Suprapubic skin (tissue), 4 donors: ENCODE measurements at regions not wholly inside any gene's neighbourhood (a gene's known extent, or its start where the extent isn't known, plus 50 kb on each side); places are given as distances from the start of the nearest gene placed in this dataset.

Experiments
- DNase-seq, 2 donors: peaks; one replicate each; pipeline ENCODE4 v3.0.0-alpha.2; 2019; ENCODE audit warnings: low spot score in 2 of 2
- H3K27ac ChIP-seq: fragments of 200-600 bp; sonication (generic); one replicate; pipeline ENCODE4 v1.5.1; 2019
- H3K27me3 ChIP-seq: fragments of 200-600 bp; sonication (generic); one replicate; pipeline ENCODE4 v1.5.1; 2019
- H3K36me3 ChIP-seq: fragments of 200-600 bp; sonication (generic); one replicate; pipeline ENCODE4 v1.5.1; 2019
- H3K4me1 ChIP-seq: fragments of 200-600 bp; sonication (generic); one replicate; pipeline ENCODE4 v1.5.1; 2019
- H3K4me3 ChIP-seq: fragments of 200-600 bp; sonication (generic); one replicate; pipeline ENCODE4 v1.5.1; 2019; ENCODE audit warnings: mild to moderate bottlenecking
- H3K9me3 ChIP-seq: fragments of 200-600 bp; sonication (generic); one replicate; pipeline ENCODE4 v1.5.1; 2019
- CTCF ChIP-seq, 2 donors: fragments of 200-600 bp in 1 of 2; fragments of 450-650 bp in 1 of 2; sonication (generic) in 1 of 2; IDR thresholded peaks; one replicate each; pipeline ENCODE4 v1.5.1; 2016 to 2019; ENCODE audit warnings: antibody characterized with exemption in 2 of 2, mild to moderate bottlenecking in 1 of 2, moderate library complexity in 1 of 2
- EP300 ChIP-seq: sonication (generic); formaldehyde crosslinking; IDR thresholded peaks from one replicate; pipeline ENCODE4 v1.6.1; 2017; ENCODE audit warnings: antibody characterized with exemption
- POLR2A ChIP-seq, 2 donors: fragments of 450-650 bp; IDR thresholded peaks; one replicate each; pipeline ENCODE4 v1.6.1; 2017; ENCODE audit warnings: antibody characterized with exemption in 2 of 2, mild to moderate bottlenecking in 2 of 2, moderate library complexity in 2 of 2
- POLR2AphosphoS5 ChIP-seq, 3 donors: sonication (generic); formaldehyde crosslinking; IDR thresholded peaks; one replicate each; pipeline ENCODE4 v1.6.1; 2017; ENCODE audit warnings: antibody characterized with exemption in 3 of 3
- WGBS: methylation state at CpG from one replicate; pipeline ENCODE4 v1.1.5; 2018; 5-methylcytosine and 5-hydroxymethylcytosine counted together

GRCh38 chr3:31431321-31431720, 101.4 kb upstream of the STT3B start:
- no peak for DNase-seq
- Histone ChIP-seq H3K27me3 (no peaks in the 10 kb centered on the region), H3K27ac (no peak overlapping the region), H3K4me1 (no peaks in the 10 kb centered on the region), H3K9me3 (no peaks in the 10 kb centered on the region), H3K36me3 (no peaks in the 10 kb centered on the region), H3K4me3 (no peak overlapping the region)
- 79% methylated on average over 3 of the region's 3 CpGs for WGBS
- TF ChIP-seq EP300: no peak
- no peak for TF ChIP-seq CTCF (IDR thresholded peaks at IDR 0.05)
- TF ChIP-seq POLR2AphosphoS5 (IDR thresholded peaks at IDR 0.05): no peak
- TF ChIP-seq POLR2A (IDR thresholded peaks at IDR 0.05): no peak

GRCh38 chr3:31432897-31433678, 99.6 kb upstream of the STT3B start:
- TF ChIP-seq CTCF (IDR thresholded peaks at IDR 0.05): no peak
- 53% methylated on average over 7 of the region's 7 CpGs for WGBS
- no peak for DNase-seq
- Histone ChIP-seq H3K27me3 (no peaks in the 10 kb centered on the region), H3K27ac (no peak overlapping the region), H3K9me3 (no peaks in the 10 kb centered on the region), H3K4me1 (no peaks in the 10 kb centered on the region), H3K4me3 (no peak overlapping the region), H3K36me3 (no peaks in the 10 kb centered on the region)

- Histone ChIP-seq H3K27ac (no peak overlapping the region), H3K4me1 (no peaks in the 10 kb centered on the region), H3K36me3 (no peaks in the 10 kb centered on the region), H3K4me3 (no peak overlapping the region), H3K27me3 (no peaks in the 10 kb centered on the region), H3K9me3 (no peaks in the 10 kb centered on the region)
- TF ChIP-seq POLR2AphosphoS5 (IDR thresholded peaks at IDR 0.05) (no peak), CTCF (IDR thresholded peaks at IDR 0.05) (no peak), EP300 (no peak), POLR2A (IDR thresholded peaks at IDR 0.05) (no peak)
- DNase-seq: no peak
These were observed 99.1 kb upstream of the STT3B start for GRCh38 chr3:31433679-31433992.

- Histone ChIP-seq H3K9me3 (no peaks in the 10 kb centered on the region), H3K27me3 (no peaks in the 10 kb centered on the region), H3K36me3 (no peaks in the 10 kb centered on the region), H3K4me1 (no peaks in the 10 kb centered on the region), H3K4me3 (no peak overlapping the region), H3K27ac (no peak overlapping the region)
- DNase-seq: no peak
- TF ChIP-seq EP300 (no peak), POLR2AphosphoS5 (IDR thresholded peaks at IDR 0.05) (no peak), POLR2A (IDR thresholded peaks at IDR 0.05) (no peak)
- WGBS: 88% methylated on average over 1 of the region's 1 CpG
These were observed 97.9 kb upstream of the STT3B start for GRCh38 chr3:31434819-31435218.

- Histone ChIP-seq H3K9me3 (no peaks in the 10 kb centered on the region), H3K4me3 (no peak overlapping the region), H3K27me3 (no peaks in the 10 kb centered on the region), H3K36me3 (no peaks in the 10 kb centered on the region), H3K27ac (no peak overlapping the region), H3K4me1 (no peaks in the 10 kb centered on the region)
- 100% methylated on average over 1 of the region's 1 CpG for WGBS
- DNase-seq: no peak
- no peak for TF ChIP-seq CTCF (IDR thresholded peaks at IDR 0.05)
- TF ChIP-seq POLR2AphosphoS5 (IDR thresholded peaks at IDR 0.05): no peak
- no peak for TF ChIP-seq POLR2A (IDR thresholded peaks at IDR 0.05)
- TF ChIP-seq EP300: no peak
These were observed 95.9 kb upstream of the STT3B start for GRCh38 chr3:31436830-31437229.

GRCh38 chr3:31438742-31439141, 94.0 kb upstream of the STT3B start:
- Histone ChIP-seq H3K27me3 (no peaks in the 10 kb centered on the region), H3K4me3 (no peak overlapping the region), H3K27ac (no peak overlapping the region), H3K36me3 (no peaks in the 10 kb centered on the region), H3K4me1 (no peaks in the 10 kb centered on the region), H3K9me3 (no peaks in the 10 kb centered on the region)
- WGBS: 61% methylated on average over 2 of the region's 2 CpGs
- DNase-seq: no peak
- no peak for TF ChIP-seq CTCF (IDR thresholded peaks at IDR 0.05)
- no peak for TF ChIP-seq POLR2AphosphoS5 (IDR thresholded peaks at IDR 0.05)
- no peak for TF ChIP-seq EP300
- no peak for TF ChIP-seq POLR2A (IDR thresholded peaks at IDR 0.05)
